ENCODE measurements at regions not wholly inside any gene's neighbourhood (a gene's known extent, or its start where the extent isn't known, plus 50 kb on each side); places are given as distances from the start of the nearest gene placed in this dataset.
"Not testable (repeated sequence)": the region's sequence is repeated elsewhere in the genome, so short reads cannot be mapped to it uniquely, and the experiment has no call there.

GRCh38 chr1:101371259-101371658 lies 134.4 kb downstream of the S1PR1 start:
- intact Hi-C loops (cut with DNase I; ENCODE audit: low total_unique reads), result no loop called here
- no peaks in the 10 kb centered on the region for H3K27me3 ChIP-seq
- no peaks in the 10 kb centered on the region for H3K9me3 ChIP-seq
- TF ChIP-seq POLR2A (IDR thresholded peaks at IDR 0.05), result no peak
- TF ChIP-seq POLR2AphosphoS5 (IDR thresholded peaks at IDR 0.05), result no peak
- H3K4me3 ChIP-seq, result no peak overlapping the region
- H3K36me3 ChIP-seq, result no peaks in the 10 kb centered on the region
- H3K27ac ChIP-seq, result no peak overlapping the region
- H3K4me1 ChIP-seq, result peaks cover 0 to 8% (median 4%) of the 10 kb centered on the region in 4 donors
- no peak for DNase-seq

GRCh38 chr1:101373570-101373969 lies 136.8 kb downstream of the S1PR1 start:
- no peaks in the 10 kb centered on the region for H3K9me3 ChIP-seq
- H3K27me3 ChIP-seq, result no peaks in the 10 kb centered on the region
- no peaks in the 10 kb centered on the region for H3K36me3 ChIP-seq
- H3K27ac ChIP-seq, result no peak overlapping the region
- no peak overlapping the region for H3K4me3 ChIP-seq
- no peaks in the 10 kb centered on the region for H3K4me1 ChIP-seq
- no peak for DNase-seq
- TF ChIP-seq POLR2AphosphoS5 (IDR thresholded peaks at IDR 0.05) (no peak), POLR2A (IDR thresholded peaks at IDR 0.05) (no peak), CTCF (IDR thresholded peaks at IDR 0.05) (no peak), EP300 (IDR thresholded peaks at IDR 0.05) (no peak)
- intact Hi-C loops (cut with DNase I; ENCODE audit: low total_unique reads), result no loop called here

GRCh38 chr1:101375448-101375847 lies 138.6 kb downstream of the S1PR1 start:
- H3K9me3 ChIP-seq; H3K4me1 ChIP-seq; DNase-seq; H3K4me3 ChIP-seq; intact Hi-C loops (cut with DNase I; ENCODE audit: low total_unique reads); H3K27ac ChIP-seq; H3K27me3 ChIP-seq; H3K36me3 ChIP-seq: not testable (repeated sequence)
- 38 to 63% (median 46%) methylated on average over 3 of the region's 3 CpGs for WGBS, 5 donors

- TF ChIP-seq EP300 (IDR thresholded peaks at IDR 0.05), result no peak
- no peak for TF ChIP-seq CTCF (IDR thresholded peaks at IDR 0.05)
- no peak for TF ChIP-seq POLR2A (IDR thresholded peaks at IDR 0.05)
- TF ChIP-seq POLR2AphosphoS5 (IDR thresholded peaks at IDR 0.05), result no peak
- Histone ChIP-seq H3K9me3 (no peaks in the 10 kb centered on the region), H3K4me3 (no peak overlapping the region), H3K27ac (no peak overlapping the region), H3K36me3 (no peaks in the 10 kb centered on the region), H3K4me1 (no peaks in the 10 kb centered on the region), H3K27me3 (no peaks in the 10 kb centered on the region)
- intact Hi-C loops (cut with DNase I; ENCODE audit: low total_unique reads), result no loop called here
- 37 to 61% (median 48%) methylated on average over 8 of the region's 8 CpGs for WGBS, 5 donors
- DNase-seq, result peak in 1 of 2 donors; percentile 20
Observed at GRCh38 chr1:101376121-101377083, 139.6 kb downstream of the S1PR1 start.

- Histone ChIP-seq H3K9me3 (no peaks in the 10 kb centered on the region), H3K27me3 (no peaks in the 10 kb centered on the region), H3K36me3 (no peaks in the 10 kb centered on the region), H3K27ac (no peak overlapping the region), H3K4me3 (no peak overlapping the region), H3K4me1 (no peaks in the 10 kb centered on the region)
- WGBS, 5 donors, result 63 to 91% (median 86%) methylated on average over 4 of the region's 4 CpGs
- no peak for DNase-seq
- intact Hi-C loops (cut with DNase I; ENCODE audit: low total_unique reads), result no loop called here
- TF ChIP-seq POLR2A (IDR thresholded peaks at IDR 0.05), result no peak
- no peak for TF ChIP-seq EP300 (IDR thresholded peaks at IDR 0.05)
- no peak for TF ChIP-seq CTCF (IDR thresholded peaks at IDR 0.05)
Observed at GRCh38 chr1:101377084-101377835, 140.4 kb downstream of the S1PR1 start.
